HT1080 (cell line): ENCODE measurements at regions not wholly inside any gene's neighbourhood (a gene's known extent, or its start where the extent isn't known, plus 50 kb on each side); places are given as distances from the start of the nearest gene placed in this dataset.
"Not testable (repeated sequence)": the region's sequence is repeated elsewhere in the genome, so short reads cannot be mapped to it uniquely, and the experiment has no call there.

Source experiments
- DNase-seq: peaks from one replicate; pipeline ENCODE4 v3.0.0-alpha.2; 2015; ENCODE audit warnings: low read depth

GRCh38 chr5:1637639-1638481, 114.1 kb upstream of the LPCAT1 start:
- no peak for DNase-seq

DNA sequence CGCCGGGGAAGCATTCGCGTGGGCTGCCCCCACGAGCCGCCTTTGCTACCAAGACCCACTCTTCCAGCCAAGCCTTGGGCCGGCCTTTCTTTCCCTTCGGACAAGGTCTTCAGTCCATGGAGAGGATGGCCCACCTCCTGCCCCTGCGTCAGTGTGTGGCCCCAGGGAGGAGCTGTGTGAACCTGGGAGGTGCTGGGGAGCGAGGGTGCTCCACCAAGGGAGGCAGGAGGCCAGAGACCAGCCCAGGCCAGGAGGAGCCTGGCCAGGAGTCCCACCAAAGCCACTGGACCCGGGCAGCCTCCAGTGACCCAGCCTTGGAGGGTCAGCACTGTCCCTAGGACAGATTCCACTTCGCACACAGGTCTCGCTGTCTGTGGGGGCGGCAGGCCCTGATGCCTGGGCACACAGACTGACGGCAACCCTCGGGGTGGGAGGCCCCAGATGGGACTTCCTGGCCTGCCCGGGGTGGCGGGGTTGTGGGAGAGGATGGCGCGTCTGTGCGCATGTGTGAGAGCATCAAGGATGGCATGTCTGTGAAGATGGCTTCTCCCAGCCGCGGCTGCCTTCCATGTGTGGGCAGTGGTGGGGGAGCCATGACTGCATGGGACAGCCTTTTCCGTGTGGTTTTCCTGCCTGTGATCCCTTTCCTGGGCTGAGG, 113.3 kb upstream of the LPCAT1 start:
- no peak for DNase-seq

GRCh38 chr5:1636208-1636770, 112.5 kb upstream of the LPCAT1 start:
- DNase-seq, result not testable (repeated sequence)

DNA sequence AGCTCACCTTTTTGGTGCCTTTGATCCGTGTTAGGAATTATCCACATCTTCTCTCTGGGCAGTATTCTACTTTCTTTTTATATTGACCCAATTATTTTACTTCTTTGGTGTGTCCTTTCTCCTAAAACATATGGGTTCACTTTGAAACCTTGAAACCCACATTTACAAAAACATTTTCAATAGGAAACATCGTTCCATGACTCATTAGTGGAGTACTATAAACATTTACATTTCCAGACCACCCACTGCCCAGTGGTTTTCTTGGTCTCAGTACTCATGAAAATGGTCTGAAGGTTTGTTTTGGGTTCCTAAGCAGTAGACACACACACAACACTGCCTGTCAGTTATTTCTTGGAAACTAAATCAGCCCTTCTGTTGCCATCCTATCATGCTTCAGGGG, 111.7 kb upstream of the LPCAT1 start:
- DNase-seq, result not testable (repeated sequence)

- no peak for DNase-seq
Measured at GRCh38 chr5:1634337-1634661, 110.5 kb upstream of the LPCAT1 start.

GRCh38 chr5:1633605-1634336, 110.0 kb upstream of the LPCAT1 start:
- DNase-seq, result no peak

GRCh38 chr5:1631004-1631403, 107.2 kb upstream of the LPCAT1 start:
- DNase-seq, result not testable (repeated sequence)

GRCh38 chr5:1626397-1626796, 102.6 kb upstream of the LPCAT1 start:
- not testable (repeated sequence) for DNase-seq

GRCh38 chr5:1619531-1619930, 95.8 kb upstream of the LPCAT1 start:
- not testable (repeated sequence) for DNase-seq

- not testable (repeated sequence) for DNase-seq
Measured at GRCh38 chr5:1618296-1618865, 94.6 kb upstream of the LPCAT1 start.

DNA sequence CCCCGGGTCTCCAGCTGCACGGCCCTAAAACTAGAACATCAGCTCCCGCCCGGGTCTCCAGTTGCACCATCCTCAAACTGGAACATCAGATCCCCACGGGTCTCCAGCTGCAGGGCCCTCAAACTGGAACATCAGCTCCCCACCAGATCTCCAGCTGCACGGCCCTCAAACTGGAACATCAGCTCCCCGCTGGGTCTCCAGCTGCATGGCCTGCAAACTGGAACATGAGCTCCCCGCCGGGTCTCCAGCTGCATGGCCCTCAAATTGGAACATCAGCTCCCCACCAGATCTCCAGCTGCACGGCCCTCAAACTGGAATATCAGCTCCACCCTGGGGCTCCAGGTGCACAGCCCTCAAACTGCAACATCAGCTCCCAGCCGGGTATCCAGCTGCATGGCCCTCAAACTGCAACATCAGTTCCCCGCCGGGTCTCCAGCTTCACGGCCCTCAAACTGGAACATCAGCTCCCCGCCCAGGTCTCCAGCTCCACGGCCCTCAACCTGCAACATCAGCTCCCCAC, 93.5 kb upstream of the LPCAT1 start:
- DNase-seq, result not testable (repeated sequence)

- DNase-seq, result not testable (repeated sequence)
Measured at GRCh38 chr5:1613515-1613914, 89.8 kb upstream of the LPCAT1 start.

DNA sequence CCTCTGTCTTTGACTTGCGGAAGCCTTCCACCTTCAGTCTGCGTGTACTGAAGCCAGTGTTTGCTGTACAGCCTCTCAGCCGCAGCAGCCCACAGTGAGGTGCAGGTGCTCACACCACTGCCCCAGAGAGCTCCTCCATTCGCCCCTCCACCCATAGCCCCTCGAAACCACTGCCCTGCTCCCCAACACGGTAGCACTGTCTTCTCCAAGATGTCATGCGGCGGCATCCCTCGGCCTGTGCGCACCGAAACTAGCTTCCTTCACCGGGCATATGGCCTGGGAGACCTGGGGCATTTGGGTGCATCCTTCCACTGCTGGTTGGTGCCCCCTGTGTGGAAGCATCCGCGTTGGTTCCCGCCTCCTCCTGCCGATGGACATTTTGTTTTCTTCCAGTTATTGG, 86.8 kb upstream of the LPCAT1 start:
- not testable (repeated sequence) for DNase-seq

DNA sequence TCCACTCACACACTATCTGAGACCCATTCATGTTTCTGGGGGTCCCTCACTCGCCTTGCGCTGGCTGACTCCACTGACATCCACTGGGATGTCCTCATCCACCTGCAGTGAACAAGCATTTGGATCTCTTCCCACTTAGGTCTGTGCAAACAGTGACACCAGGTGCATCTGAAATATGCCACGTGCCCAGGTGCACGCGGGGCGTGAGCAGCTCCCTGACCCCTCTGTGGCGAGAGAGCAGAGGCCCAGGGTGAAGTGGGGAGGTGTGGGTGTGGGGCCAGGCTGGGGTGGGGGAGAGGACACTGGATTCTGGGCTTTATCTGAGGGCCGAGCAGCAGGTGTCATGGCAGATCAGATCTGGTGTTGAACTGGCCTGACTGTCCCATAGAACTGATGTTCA, 85.4 kb upstream of the LPCAT1 start:
- DNase-seq, result not testable (repeated sequence)

GRCh38 chr5:1608336-1608735, 84.6 kb upstream of the LPCAT1 start:
- peak; percentile 83 for DNase-seq

DNA sequence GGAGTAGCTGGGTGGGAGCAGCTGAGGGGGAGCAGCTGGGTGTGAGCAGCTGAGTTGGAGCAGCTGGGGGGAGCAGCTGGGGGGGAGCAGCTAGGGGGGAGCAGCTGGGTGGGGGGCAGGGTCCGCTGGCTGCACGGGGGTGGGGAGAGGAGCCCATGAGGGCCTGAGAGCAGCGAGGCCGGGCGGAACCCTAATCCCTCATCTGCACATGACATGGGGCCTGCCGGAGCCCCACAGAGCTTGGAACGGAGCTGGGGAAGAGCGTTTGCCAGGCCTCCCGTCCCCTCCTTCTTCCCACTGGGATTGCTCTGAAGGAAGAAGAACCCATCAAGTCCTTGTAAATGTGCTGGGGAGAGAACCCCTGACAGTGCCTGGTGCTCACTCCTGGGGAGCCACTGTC, 83.2 kb upstream of the LPCAT1 start:
- not testable (repeated sequence) for DNase-seq

- not testable (repeated sequence) for DNase-seq
Measured at GRCh38 chr5:1603916-1604315, 80.2 kb upstream of the LPCAT1 start.

DNA sequence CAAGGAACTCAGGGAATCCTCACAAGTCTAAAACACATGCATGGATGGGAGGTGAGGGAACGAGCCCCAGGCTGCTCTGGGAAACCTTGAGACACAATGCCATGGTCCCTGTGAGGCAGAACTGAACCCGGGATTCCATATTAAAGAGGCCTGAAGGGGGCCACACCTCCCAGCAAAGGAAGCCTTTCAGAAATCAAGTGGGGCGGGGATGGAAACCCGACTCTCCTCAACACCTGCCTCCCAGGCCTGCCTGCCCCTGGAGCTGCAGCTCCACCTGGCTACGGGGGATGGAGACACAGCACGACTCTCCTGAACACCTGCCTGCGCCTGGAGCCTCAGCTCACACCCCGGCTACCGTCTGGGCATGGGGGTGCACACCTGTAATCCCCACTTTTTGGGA, 77.8 kb upstream of the LPCAT1 start:
- peak; percentile 17 for DNase-seq

DNA sequence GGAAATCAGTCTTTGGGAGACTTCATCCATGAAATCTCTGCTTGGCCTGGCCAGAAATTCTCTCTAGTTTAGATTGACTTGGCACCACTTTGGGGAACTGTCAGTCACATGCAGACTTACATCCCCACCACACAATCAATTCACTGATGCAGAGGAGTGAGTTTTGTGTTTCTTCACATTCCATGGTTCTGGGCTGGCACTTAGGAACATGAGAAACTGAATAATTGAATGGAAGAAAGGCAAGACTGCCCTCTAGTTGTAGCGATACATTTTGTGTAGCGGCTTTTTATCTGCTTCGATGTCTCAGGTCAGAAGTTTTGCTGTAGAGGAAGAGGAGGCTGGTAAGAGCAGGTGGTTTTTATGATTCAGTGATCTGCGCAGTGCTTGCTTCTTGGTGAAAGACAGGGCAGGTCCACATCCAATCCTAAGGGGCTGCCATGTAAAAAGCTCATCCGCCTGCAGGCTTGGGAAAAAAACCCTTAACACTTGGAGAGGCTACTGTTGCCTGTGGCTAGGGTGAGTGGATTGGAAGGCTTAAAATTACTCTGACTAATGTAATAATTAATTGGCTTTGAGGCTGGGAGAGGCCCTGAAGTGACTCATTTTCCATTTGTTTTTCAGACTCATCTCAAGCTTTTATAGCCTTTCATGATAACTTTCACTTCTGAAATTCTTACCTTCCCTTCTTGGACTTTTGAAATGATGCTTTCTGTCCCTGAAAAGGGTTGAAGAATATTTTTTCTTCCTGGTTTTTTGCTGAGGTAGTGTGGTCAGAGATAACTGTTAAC, 75.4 kb upstream of the LPCAT1 start:
- DNase-seq, result peak; percentile 64

DNA sequence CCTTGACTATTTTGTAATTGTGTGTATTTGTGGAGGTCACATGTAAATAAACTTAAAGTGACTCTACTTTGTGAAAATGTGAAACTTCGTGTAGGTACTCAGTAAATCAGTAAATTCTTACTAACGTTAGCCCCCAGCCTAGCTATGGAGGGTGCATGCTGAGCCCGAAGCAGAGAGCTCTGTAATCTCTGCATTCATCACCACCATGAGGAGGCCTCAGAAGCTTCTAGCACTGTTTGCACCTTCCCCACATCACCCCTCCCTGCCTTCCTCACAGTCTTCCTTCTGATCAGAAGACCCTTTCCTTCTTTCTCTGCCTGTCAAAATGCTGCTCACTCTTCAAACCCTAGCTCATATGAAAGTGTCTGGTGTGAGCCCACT, 73.3 kb upstream of the LPCAT1 start:
- DNase-seq, result not testable (repeated sequence)
